Activated naive CD4-positive, alpha-beta T cell treated with anti-CD3 and anti-CD28 coated beads, Interleukin-2, amount 50 U/mL, for 72 hours (primary cell): ENCODE measurements at regions not wholly inside any gene's neighbourhood (a gene's known extent, or its start where the extent isn't known, plus 50 kb on each side); places are given as distances from the start of the nearest gene placed in this dataset.

Experiments
- ATAC-seq, 2 donors: fragments of 150-1000 bp; cut with Tn5 transposase; 2 replicates each; pipeline ENCODE4 v1.10.0; 2021; ENCODE audit warnings: mild to moderate bottlenecking in 2 of 2, moderate library complexity in 2 of 2
- DNase-seq, 2 donors: peaks; one replicate each; pipeline ENCODE4 v3.0.0; 2021 to 2022; ENCODE audit warnings: low spot score in 2 of 2
- H3K27ac Mint-ChIP-seq, 2 donors: one replicate each; pipeline ENCODE4 v1.8.0; 2022; ENCODE audit warnings: mild to moderate bottlenecking in 2 of 2, mixed read lengths in 2 of 2
- H3K36me3 Mint-ChIP-seq, 2 donors: one replicate each; pipeline ENCODE4 v1.8.0; 2022; ENCODE audit warnings: mixed read lengths in 2 of 2
- H3K9me3 Mint-ChIP-seq, 2 donors: one replicate each; pipeline ENCODE4 v1.8.0; 2022; ENCODE audit warnings: mixed read lengths in 2 of 2

DNA sequence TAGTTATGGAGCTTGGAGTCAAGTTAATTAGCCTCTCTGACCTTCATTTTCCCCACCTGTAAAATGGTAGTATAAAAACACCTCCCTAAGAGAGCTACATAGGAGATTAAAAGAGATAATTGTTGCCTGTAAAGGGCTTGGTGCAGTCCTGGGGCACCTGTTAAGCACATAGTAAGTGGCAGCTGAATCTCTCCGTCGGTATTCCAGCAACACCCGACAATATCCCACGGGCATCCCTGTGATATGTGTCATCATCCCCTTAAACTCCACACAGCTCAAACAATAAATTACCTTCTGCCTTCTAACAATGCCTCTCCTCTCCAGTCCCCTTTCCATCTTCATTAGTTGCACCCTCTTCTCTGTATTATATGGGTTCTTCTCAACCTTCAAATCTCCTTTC is 121.5 kb downstream of the C11orf91 start:
- H3K9me3 Mint-ChIP-seq, result no peaks in the 10 kb centered on the region
- H3K36me3 Mint-ChIP-seq, result no peaks in the 10 kb centered on the region
- no peak for ATAC-seq
- H3K27ac Mint-ChIP-seq, result no peak overlapping the region
- DNase-seq, result no peak

GRCh38 chr11:33577204-33577603 is 123.4 kb downstream of the C11orf91 start:
- Mint-ChIP-seq H3K36me3 (no peaks in the 10 kb centered on the region), H3K9me3 (no peaks in the 10 kb centered on the region), H3K27ac (no peak overlapping the region)
- DNase-seq (no peak), ATAC-seq (no peak)

- ATAC-seq (no peak), DNase-seq (no peak)
- Mint-ChIP-seq H3K27ac (no peak overlapping the region), H3K9me3 (no peaks in the 10 kb centered on the region), H3K36me3 (no peaks in the 10 kb centered on the region)
Observed at GRCh38 chr11:33575311-33575710, 125.3 kb downstream of the C11orf91 start.

DNA sequence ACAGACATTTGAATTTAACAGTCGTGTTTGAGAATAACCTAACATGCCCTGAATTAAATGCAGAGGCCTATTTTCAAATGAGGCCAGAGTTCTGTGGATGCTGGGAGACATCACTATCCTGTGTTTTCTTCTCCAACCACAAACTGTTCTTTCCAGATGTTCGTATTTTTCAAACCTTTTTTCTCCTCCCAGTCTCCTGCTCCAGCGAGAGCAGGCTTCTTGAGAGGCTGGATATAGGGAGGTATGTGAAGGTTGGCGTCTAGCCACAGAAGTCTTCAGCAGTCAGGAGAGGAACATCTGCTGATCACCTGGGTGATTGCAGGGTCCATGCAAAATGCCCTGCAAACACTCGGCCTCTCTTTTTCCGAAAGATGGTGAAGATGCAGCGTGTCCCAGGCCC is 126.3 kb downstream of the C11orf91 start:
- Mint-ChIP-seq H3K27ac (no peak overlapping the region), H3K9me3 (no peaks in the 10 kb centered on the region), H3K36me3 (no peaks in the 10 kb centered on the region)
- DNase-seq, result no peak
- no peak for ATAC-seq

GRCh38 chr11:33569333-33569732 is 131.3 kb downstream of the C11orf91 start:
- DNase-seq (no peak), ATAC-seq (no peak)
- H3K36me3 Mint-ChIP-seq, result no peaks in the 10 kb centered on the region
- H3K9me3 Mint-ChIP-seq, result no peaks in the 10 kb centered on the region
- H3K27ac Mint-ChIP-seq, result no peak overlapping the region

GRCh38 chr11:33567004-33567403 is 133.6 kb downstream of the C11orf91 start:
- H3K36me3 Mint-ChIP-seq, result no peaks in the 10 kb centered on the region
- no peak for DNase-seq
- ATAC-seq, result no peak
- no peaks in the 10 kb centered on the region for H3K9me3 Mint-ChIP-seq
- no peak overlapping the region for H3K27ac Mint-ChIP-seq

GRCh38 chr11:33564856-33565453 is 135.7 kb downstream of the C11orf91 start:
- no peak overlapping the region for H3K27ac Mint-ChIP-seq
- H3K9me3 Mint-ChIP-seq, result no peaks in the 10 kb centered on the region
- H3K36me3 Mint-ChIP-seq, result no peaks in the 10 kb centered on the region
- ATAC-seq, result no peak
- no peak for DNase-seq

GRCh38 chr11:33560729-33561128 is 139.9 kb downstream of the C11orf91 start:
- Mint-ChIP-seq H3K36me3 (no peaks in the 10 kb centered on the region), H3K27ac (no peak overlapping the region), H3K9me3 (no peaks in the 10 kb centered on the region)
- no peak for ATAC-seq
- no peak for DNase-seq

- ATAC-seq, result no peak
- H3K27ac Mint-ChIP-seq, result no peak overlapping the region
- no peak for DNase-seq
- H3K36me3 Mint-ChIP-seq, result no peaks in the 10 kb centered on the region
- H3K9me3 Mint-ChIP-seq, result no peaks in the 10 kb centered on the region
Observed at GRCh38 chr11:33559567-33559966, 141.1 kb downstream of the C11orf91 start.

GRCh38 chr11:33558097-33558496 is 142.5 kb downstream of the C11orf91 start:
- Mint-ChIP-seq H3K27ac (no peak overlapping the region), H3K36me3 (no peaks in the 10 kb centered on the region), H3K9me3 (no peaks in the 10 kb centered on the region)
- no peak for ATAC-seq
- no peak for DNase-seq

DNA sequence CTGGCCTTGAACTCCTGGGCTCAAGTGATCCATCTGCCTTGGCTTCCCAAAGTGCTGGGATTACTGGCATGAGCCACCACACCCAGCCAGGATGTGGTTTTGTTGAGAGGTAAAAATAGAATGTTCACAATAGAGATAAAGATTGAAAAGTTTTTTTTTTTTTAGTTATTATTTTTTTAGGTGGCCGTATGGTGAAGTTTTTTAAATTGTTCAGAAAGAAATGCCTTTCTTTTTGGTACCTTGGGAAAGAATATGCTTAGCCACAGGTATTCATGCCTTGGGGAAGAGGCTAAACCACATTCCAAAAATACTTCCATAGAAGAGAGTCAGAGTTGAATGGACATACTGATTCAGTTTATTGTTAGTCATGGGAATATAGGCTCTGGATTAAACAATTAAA is 143.4 kb downstream of the C11orf91 start:
- no peaks in the 10 kb centered on the region for H3K36me3 Mint-ChIP-seq
- no peak for DNase-seq
- no peaks in the 10 kb centered on the region for H3K9me3 Mint-ChIP-seq
- no peak overlapping the region for H3K27ac Mint-ChIP-seq
- ATAC-seq, result no peak

- DNase-seq, result no peak
- no peaks in the 10 kb centered on the region for H3K9me3 Mint-ChIP-seq
- no peak for ATAC-seq
- H3K36me3 Mint-ChIP-seq, result no peaks in the 10 kb centered on the region
- H3K27ac Mint-ChIP-seq, result peak overlapping the region in 1 of 2 donors; percentile 83
Observed at GRCh38 chr11:33554219-33554618, 146.4 kb downstream of the C11orf91 start.

- Mint-ChIP-seq H3K9me3 (no peaks in the 10 kb centered on the region), H3K27ac (no peak overlapping the region), H3K36me3 (no peaks in the 10 kb centered on the region)
- DNase-seq, result no peak
- ATAC-seq, result no peak
Observed at GRCh38 chr11:33553486-33553885, 147.1 kb downstream of the C11orf91 start.

DNA sequence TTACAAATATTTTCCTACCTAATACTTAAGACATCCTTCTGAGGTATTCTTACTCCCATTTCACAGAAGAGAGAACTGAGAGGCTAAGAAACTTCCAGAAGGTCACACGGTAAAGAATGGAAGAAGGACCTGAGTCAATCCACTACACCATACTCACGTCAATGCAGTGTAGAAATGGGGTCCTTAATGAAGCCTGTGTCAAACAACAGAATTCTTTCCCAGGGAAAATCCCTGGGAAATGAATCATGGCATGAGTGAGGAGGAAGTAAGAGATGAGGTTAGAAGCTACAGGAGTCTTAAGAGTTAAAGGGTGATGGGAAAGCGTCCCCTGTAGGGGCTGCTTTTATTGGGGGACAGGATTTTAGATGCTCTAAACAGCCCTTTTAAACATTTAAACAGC is 147.9 kb downstream of the C11orf91 start:
- no peaks in the 10 kb centered on the region for H3K9me3 Mint-ChIP-seq
- ATAC-seq (no peak), DNase-seq (no peak)
- no peak overlapping the region for H3K27ac Mint-ChIP-seq
- no peaks in the 10 kb centered on the region for H3K36me3 Mint-ChIP-seq

DNA sequence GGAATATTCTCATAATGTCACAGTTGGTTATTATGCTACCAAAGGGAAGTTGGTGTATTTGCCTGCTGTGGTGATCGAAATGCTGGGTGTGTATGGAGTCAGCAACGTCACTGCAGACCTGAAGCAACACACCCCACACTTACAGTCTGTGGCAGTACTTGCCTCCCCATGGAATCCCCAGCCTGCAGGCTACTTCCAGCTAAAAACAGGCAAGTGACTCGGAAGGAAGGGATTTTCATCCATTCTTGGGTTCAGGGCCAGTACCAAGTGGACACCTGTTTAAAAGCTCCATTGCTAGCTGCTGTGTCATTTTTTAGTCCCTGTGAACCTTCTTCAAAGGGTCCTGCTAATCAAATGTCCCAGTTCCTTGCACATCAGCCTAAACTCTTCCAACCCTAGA is 149.6 kb downstream of the C11orf91 start:
- Mint-ChIP-seq H3K27ac (no peak overlapping the region), H3K36me3 (no peaks in the 10 kb centered on the region), H3K9me3 (no peaks in the 10 kb centered on the region)
- no peak for ATAC-seq
- no peak for DNase-seq

DNA sequence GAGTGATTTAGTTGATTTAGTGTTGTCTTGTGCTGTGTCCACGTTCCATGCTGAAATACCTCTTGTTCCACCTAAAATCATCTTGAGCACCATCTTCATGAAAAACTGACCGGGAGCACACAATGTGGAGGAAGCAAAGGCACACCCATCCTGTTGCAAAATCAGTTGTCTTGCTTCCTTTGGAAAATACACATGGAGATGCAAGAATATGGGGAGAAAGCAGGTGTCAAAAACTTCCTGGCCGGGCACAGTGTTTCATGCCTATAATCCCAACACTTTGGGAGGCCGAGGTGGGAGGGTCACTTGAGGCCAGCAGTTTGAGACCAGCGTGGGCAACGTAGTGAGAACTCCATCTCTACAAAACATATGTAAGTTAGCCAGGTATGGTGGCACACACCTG is 151.1 kb downstream of the C11orf91 start:
- no peaks in the 10 kb centered on the region for H3K36me3 Mint-ChIP-seq
- ATAC-seq, result no peak
- no peaks in the 10 kb centered on the region for H3K9me3 Mint-ChIP-seq
- DNase-seq, result no peak
- no peak overlapping the region for H3K27ac Mint-ChIP-seq

DNA sequence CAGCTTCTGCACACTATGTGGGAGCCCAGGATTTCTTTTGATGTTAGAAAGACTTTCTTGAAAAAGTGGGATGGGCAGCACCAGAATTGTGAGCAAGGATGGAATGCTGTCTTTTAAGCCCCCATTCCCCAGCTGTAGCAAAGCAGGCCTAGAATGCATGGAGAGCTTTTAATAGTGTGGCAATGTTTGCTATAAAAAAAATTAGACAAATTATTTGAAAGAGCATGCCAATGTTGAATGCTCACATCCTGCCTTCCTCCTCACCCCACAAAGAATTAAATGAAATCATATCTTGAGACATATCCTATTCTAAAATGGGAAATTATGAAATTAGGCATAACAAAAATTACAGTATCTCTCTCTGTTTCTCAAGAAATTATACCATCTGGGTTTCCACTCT is 154.7 kb downstream of the C11orf91 start:
- H3K36me3 Mint-ChIP-seq, result no peaks in the 10 kb centered on the region
- no peak for DNase-seq
- no peak for ATAC-seq
- H3K27ac Mint-ChIP-seq, result no peak overlapping the region
- H3K9me3 Mint-ChIP-seq, result no peaks in the 10 kb centered on the region

GRCh38 chr11:33544593-33545373 is 155.8 kb downstream of the C11orf91 start:
- Mint-ChIP-seq H3K9me3 (no peaks in the 10 kb centered on the region), H3K36me3 (no peaks in the 10 kb centered on the region), H3K27ac (no peak overlapping the region)
- DNase-seq (no peak), ATAC-seq (no peak)
